ENCODE measurements at regions not wholly inside any gene's neighbourhood (a gene's known extent, or its start where the extent isn't known, plus 50 kb on each side); places are given as distances from the start of the nearest gene placed in this dataset.
"Not testable (repeated sequence)": the region's sequence is repeated elsewhere in the genome, so short reads cannot be mapped to it uniquely, and the experiment has no call there.

DNA sequence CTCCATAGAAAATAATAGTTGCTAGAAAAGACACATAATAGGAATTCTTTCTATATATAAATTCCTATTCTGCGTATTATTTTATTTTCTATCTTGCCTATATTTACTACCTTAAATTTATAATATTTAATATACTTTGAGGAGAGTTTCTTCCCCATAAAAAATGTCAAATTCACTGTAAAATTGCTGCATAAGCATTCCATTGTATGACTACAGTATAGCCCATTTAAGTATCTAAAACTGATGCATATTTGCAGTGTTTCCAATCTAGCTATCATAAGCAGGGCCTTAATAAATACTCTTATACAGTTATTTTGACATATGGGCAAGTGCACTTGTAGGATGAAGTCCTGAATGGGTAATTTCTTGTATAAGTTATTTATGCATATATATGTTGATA lies 1088.6 kb upstream of the EPHA6 start:
- TF ChIP-seq, protein P1, sequence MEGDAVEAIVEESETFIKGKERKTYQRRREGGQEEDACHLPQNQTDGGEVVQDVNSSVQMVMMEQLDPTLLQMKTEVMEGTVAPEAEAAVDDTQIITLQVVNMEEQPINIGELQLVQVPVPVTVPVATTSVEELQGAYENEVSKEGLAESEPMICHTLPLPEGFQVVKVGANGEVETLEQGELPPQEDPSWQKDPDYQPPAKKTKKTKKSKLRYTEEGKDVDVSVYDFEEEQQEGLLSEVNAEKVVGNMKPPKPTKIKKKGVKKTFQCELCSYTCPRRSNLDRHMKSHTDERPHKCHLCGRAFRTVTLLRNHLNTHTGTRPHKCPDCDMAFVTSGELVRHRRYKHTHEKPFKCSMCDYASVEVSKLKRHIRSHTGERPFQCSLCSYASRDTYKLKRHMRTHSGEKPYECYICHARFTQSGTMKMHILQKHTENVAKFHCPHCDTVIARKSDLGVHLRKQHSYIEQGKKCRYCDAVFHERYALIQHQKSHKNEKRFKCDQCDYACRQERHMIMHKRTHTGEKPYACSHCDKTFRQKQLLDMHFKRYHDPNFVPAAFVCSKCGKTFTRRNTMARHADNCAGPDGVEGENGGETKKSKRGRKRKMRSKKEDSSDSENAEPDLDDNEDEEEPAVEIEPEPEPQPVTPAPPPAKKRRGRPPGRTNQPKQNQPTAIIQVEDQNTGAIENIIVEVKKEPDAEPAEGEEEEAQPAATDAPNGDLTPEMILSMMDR (IDR thresholded peaks at IDR 0.05; ENCODE audit: low read depth, low read length, missing control alignments), result no peak
- no peak overlapping the region for H3K4me3 ChIP-seq (ENCODE audit: low read depth, low read length)
- no peak for DNase-seq (ENCODE audit: low read depth)

DNA sequence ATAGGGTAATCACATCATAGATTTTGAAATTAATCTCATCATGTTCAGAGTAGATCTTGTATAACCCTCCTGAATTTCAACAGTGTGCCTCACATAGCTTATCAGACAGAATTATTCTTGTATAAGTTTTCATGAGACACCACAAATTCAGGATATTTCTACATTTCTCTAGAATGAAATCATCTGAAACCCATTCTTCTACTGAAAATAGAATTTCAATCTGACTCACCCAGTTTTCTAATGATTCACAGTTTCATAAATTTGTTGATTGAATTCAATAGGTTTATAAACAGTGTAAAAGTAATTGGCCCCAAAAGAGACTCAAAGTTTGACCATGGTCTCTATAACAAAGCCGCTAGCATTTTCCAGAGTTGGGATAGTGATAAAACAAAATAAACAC lies 1082.6 kb upstream of the EPHA6 start:
- TF ChIP-seq, protein P1 (IDR thresholded peaks at IDR 0.05; ENCODE audit: low read depth, low read length, missing control alignments), result no peak
- H3K4me3 ChIP-seq (ENCODE audit: low read depth, low read length), result no peak overlapping the region
- no peak for DNase-seq (ENCODE audit: low read depth)

DNA sequence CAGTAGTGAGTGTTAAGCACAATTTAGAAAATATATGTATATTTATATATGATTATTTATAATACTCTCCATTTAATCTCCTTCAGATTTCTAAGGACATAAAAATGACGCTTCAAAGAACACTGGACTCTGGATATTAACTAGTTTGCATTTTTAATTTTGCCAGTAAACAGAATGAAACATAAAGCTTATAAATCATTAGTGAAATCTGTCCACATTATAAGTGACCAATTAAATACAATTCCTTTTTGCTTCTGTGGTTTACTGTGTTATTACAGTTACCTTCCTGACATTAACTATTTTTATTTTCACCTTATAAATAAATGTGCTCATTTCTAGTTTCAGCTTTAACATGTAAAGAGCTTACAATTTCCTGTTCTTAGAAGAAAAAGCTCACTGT lies 1081.1 kb upstream of the EPHA6 start:
- DNase-seq (ENCODE audit: low read depth), result no peak
- no peak overlapping the region for H3K4me3 ChIP-seq (ENCODE audit: low read depth, low read length)
- TF ChIP-seq, protein P1 (IDR thresholded peaks at IDR 0.05; ENCODE audit: low read depth, low read length, missing control alignments), result no peak

DNA sequence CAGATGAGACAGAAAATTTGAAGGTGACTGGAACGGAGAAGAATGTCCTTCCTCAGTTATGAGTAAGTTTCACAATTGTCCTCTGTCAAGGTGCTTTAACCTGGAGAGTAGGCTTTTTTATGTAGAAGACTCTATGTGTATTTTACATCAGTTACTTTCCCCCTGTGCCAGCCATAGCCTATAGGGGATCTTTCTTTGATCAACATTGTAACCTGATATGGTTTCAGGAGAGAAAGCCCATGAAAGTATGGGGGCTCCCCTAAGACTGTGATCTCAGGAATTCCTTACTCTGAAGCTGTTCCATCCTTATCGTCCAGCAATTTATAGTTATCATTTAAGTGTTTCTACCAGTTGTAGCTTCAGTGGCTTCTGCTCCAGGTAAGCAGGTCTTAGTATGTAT lies 1076.3 kb upstream of the EPHA6 start:
- TF ChIP-seq, protein P1 (IDR thresholded peaks at IDR 0.05; ENCODE audit: low read depth, low read length, missing control alignments), result no peak
- DNase-seq (ENCODE audit: low read depth), result no peak
- H3K4me3 ChIP-seq (ENCODE audit: low read depth, low read length), result no peak overlapping the region

DNA sequence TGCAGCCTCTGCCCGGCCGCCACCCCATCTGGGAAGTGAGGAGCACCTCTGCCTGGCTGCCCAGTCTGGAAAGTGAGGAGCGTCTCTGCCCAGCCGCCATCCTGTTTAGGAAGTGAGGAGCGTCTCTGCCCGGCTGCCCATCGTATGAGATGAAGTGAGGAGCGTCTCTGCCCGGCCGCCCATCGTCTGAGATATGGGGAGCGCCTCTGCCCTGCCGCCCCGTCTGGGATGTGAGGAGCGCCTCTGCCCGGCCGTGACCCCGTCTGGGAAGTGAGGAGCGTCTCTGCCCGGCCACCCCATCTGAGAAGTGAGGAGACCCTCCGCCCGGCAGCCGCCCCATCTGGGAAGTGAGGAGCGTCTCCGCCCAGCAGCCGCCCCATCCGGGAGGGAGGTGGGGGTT lies 1069.5 kb upstream of the EPHA6 start:
- not testable (repeated sequence) for DNase-seq (ENCODE audit: low read depth); H3K4me3 ChIP-seq (ENCODE audit: low read depth, low read length)

DNA sequence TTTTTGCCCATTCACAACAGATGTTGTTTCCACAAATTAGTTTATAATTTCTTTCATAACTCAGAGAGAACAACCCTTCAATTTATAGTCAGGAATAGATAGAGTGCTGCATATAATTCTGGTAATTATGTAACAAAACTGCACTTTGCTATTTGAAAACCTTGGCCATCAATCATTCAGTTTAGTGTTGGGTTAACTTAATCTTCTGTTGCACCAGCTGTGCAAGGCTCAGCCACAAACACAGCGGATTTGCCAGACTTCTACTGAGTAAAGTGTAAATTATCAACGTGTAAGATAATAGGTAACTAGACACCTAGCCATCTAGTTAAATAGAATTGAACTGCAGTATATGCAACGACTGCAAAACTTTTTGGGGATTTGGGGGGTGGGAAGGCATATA lies 1064.3 kb upstream of the EPHA6 start:
- TF ChIP-seq, protein P1 (IDR thresholded peaks at IDR 0.05; ENCODE audit: low read depth, low read length, missing control alignments), result no peak
- no peak for DNase-seq (ENCODE audit: low read depth)
- H3K4me3 ChIP-seq (ENCODE audit: low read depth, low read length), result no peak overlapping the region

DNA sequence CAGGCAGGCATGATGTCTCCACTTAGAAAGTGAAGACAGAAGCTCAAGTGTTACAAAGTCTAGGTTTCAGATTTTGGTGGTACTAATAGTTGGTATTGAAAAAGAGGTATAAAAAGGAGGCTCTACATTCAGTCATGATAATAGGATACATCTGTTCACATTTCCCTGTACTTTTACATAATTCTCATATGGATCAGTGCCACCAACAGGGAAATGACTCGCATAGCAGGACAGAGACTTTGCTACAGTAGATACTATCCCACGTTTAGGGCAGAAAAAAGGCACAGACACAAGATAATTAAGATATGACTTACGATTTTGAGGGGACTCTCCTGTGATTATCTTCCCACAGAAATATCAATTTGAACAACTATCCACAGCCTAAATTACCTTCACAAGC lies 1062.9 kb upstream of the EPHA6 start:
- TF ChIP-seq, protein P1 (IDR thresholded peaks at IDR 0.05; ENCODE audit: low read depth, low read length, missing control alignments), result no peak
- no peak for DNase-seq (ENCODE audit: low read depth)
- H3K4me3 ChIP-seq (ENCODE audit: low read depth, low read length), result no peak overlapping the region

DNA sequence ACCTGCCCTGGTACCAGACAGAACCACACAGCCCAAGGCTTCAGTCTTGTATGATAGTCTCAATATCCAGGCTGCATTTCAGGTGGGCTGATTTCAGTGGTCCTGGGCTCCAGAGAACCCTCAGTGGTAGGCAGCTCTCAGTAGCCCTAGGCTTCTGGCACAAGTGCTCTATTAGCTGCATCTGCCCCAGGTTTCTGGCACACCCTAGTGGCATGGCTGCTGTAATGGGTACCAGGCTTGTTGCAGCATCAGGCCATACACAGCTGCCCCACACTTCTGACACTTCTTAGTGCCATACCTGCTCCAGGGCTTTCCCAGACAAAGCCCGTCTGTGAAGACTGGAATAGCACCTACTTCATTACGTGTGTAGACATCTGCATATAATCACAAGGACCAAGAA lies 1062.2 kb upstream of the EPHA6 start:
- no peak overlapping the region for H3K4me3 ChIP-seq (ENCODE audit: low read depth, low read length)
- DNase-seq (ENCODE audit: low read depth), result no peak
- TF ChIP-seq, protein P1 (IDR thresholded peaks at IDR 0.05; ENCODE audit: low read depth, low read length, missing control alignments), result no peak
